HepG2 (cell line): ENCODE measurements at regions not wholly inside any gene's neighbourhood (a gene's known extent, or its start where the extent isn't known, plus 50 kb on each side); places are given as distances from the start of the nearest gene placed in this dataset.

Experiments used
- CCDC6 ChIP-seq: sonication (generic); formaldehyde crosslinking; IDR thresholded peaks from 2 replicates; pipeline ENCODE4 v1.8.1; 2022; ENCODE audit warnings: mild to moderate bottlenecking, missing genetic modification reagents, moderate library complexity
- CREB1 ChIP-seq, 2 experiments: fragments of 450-650 bp in 1 of 2; IDR thresholded peaks; 2 replicates each; pipeline ENCODE4 v1.6.1; 2016 to 2017; ENCODE audit warnings: control low read depth in 1 of 2, mild to moderate bottlenecking in 1 of 2, missing compliant biosample characterization in 1 of 2, missing genetic modification characterization in 1 of 2
- EZH2 ChIP-seq: conservative IDR thresholded peaks from 2 replicates; pipeline ENCODE4 v1.6.1; 2012; ENCODE audit warnings: mild to moderate bottlenecking, low read depth, low read length, moderate library complexity
- LCORL ChIP-seq, 2 experiments: fragments of 450-650 bp in 1 of 2; sonication (generic) in 1 of 2; formaldehyde crosslinking in 1 of 2; IDR thresholded peaks; 2 replicates each; pipeline versions ENCODE4 v1.5.0 to v1.6.1; 2017 to 2020; ENCODE audit warnings: antibody characterized with exemption in 1 of 2, missing genetic modification reagents in 1 of 2
- RBFOX2 ChIP-seq: fragments of 200-400 bp; formaldehyde crosslinking; IDR thresholded peaks from 2 replicates; pipeline ENCODE4 v1.6.1; 2017; ENCODE audit warnings: low read depth, mild to moderate bottlenecking, low read length
- SRF ChIP-seq: IDR thresholded peaks from 2 replicates; pipeline ENCODE4 v1.6.1; 2011; ENCODE audit warnings: mild to moderate bottlenecking, low read depth, low read length, moderate library complexity
- TF ChIP-seq, protein P1 (sequence below): sonication (generic); formaldehyde crosslinking; IDR thresholded peaks from 2 replicates; pipeline ENCODE4 v1.4.0; 2020; ENCODE audit warnings: missing genetic modification reagents, borderline replicate concordance
- TF ChIP-seq, protein P2 (sequence below): sonication (generic); formaldehyde crosslinking; IDR thresholded peaks from 2 replicates; pipeline ENCODE4 v1.5.0; 2020; ENCODE audit warnings: mild to moderate bottlenecking, missing genetic modification reagents, moderate library complexity
- TF ChIP-seq, protein P3 (sequence below): sonication (generic); formaldehyde crosslinking; IDR thresholded peaks from 2 replicates; pipeline ENCODE4 v1.5.0; 2020; ENCODE audit warnings: missing genetic modification reagents

- TF ChIP-seq, protein P1, sequence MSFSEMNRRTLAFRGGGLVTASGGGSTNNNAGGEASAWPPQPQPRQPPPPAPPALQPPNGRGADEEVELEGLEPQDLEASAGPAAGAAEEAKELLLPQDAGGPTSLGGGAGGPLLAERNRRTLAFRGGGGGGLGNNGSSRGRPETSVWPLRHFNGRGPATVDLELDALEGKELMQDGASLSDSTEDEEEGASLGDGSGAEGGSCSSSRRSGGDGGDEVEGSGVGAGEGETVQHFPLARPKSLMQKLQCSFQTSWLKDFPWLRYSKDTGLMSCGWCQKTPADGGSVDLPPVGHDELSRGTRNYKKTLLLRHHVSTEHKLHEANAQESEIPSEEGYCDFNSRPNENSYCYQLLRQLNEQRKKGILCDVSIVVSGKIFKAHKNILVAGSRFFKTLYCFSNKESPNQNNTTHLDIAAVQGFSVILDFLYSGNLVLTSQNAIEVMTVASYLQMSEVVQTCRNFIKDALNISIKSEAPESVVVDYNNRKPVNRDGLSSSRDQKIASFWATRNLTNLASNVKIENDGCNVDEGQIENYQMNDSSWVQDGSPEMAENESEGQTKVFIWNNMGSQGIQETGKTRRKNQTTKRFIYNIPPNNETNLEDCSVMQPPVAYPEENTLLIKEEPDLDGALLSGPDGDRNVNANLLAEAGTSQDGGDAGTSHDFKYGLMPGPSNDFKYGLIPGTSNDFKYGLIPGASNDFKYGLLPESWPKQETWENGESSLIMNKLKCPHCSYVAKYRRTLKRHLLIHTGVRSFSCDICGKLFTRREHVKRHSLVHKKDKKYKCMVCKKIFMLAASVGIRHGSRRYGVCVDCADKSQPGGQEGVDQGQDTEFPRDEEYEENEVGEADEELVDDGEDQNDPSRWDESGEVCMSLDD (CRISPR knock-in tag): no peak
- no peak for TF ChIP-seq CREB1 (IDR thresholded peaks at IDR 0.05)
- TF ChIP-seq CREB1 (CRISPR knock-in tag; IDR thresholded peaks at IDR 0.05): no peak
- no peak for TF ChIP-seq EZH2
- TF ChIP-seq RBFOX2: no peak
- no peak for TF ChIP-seq LCORL (IDR thresholded peaks at IDR 0.05)
- no peak for TF ChIP-seq LCORL (CRISPR knock-in tag; IDR thresholded peaks at IDR 0.05)
- TF ChIP-seq CCDC6 (CRISPR knock-in tag): no peak
- TF ChIP-seq, protein P2, sequence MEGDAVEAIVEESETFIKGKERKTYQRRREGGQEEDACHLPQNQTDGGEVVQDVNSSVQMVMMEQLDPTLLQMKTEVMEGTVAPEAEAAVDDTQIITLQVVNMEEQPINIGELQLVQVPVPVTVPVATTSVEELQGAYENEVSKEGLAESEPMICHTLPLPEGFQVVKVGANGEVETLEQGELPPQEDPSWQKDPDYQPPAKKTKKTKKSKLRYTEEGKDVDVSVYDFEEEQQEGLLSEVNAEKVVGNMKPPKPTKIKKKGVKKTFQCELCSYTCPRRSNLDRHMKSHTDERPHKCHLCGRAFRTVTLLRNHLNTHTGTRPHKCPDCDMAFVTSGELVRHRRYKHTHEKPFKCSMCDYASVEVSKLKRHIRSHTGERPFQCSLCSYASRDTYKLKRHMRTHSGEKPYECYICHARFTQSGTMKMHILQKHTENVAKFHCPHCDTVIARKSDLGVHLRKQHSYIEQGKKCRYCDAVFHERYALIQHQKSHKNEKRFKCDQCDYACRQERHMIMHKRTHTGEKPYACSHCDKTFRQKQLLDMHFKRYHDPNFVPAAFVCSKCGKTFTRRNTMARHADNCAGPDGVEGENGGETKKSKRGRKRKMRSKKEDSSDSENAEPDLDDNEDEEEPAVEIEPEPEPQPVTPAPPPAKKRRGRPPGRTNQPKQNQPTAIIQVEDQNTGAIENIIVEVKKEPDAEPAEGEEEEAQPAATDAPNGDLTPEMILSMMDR (CRISPR knock-in tag): no peak
- TF ChIP-seq, protein P3, sequence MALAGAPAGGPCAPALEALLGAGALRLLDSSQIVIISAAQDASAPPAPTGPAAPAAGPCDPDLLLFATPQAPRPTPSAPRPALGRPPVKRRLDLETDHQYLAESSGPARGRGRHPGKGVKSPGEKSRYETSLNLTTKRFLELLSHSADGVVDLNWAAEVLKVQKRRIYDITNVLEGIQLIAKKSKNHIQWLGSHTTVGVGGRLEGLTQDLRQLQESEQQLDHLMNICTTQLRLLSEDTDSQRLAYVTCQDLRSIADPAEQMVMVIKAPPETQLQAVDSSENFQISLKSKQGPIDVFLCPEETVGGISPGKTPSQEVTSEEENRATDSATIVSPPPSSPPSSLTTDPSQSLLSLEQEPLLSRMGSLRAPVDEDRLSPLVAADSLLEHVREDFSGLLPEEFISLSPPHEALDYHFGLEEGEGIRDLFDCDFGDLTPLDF (CRISPR knock-in tag): no peak
- TF ChIP-seq SRF: no peak
Observed at GRCh38 chr18:44238911-44239310, 441.8 kb upstream of the SETBP1 start.
